K562 (cell line): ENCODE measurements at regions not wholly inside any gene's neighbourhood (a gene's known extent, or its start where the extent isn't known, plus 50 kb on each side); places are given as distances from the start of the nearest gene placed in this dataset.

Experiments
- ATAC-seq: fragments of 200-7000 bp; cut with Tn5 transposase; 3 replicates; pipeline ENCODE4 v1.9.1; 2020; ENCODE audit warnings: moderate library complexity
- BruUV-seq: library from RNA; stranded (reverse); fragments of 400-500 nt; replicated peaks from 2 replicates; lab custom pipeline; 2021; lab: Mats Ljungman, UMichigan
- CTCF ChIA-PET: fragments of 300-600 bp; formaldehyde crosslinking; extraction: SDS; loops from one replicate; lab custom pipeline; 2021; ENCODE audit warnings: low intra/inter-chr PET ratio; lab: Yijun Ruan, JAX
- POLR2A ChIA-PET: fragments of 300-600, 350-650 bp; sonication (Branson Sonifier 250); formaldehyde crosslinking; extraction: SDS; loops from one replicate; lab custom pipeline; 2021; ENCODE audit warnings: antibody characterized with exemption, inconsistent platforms; lab: Yijun Ruan, JAX
- DNase-seq, 4 experiments: peaks; one replicate each; pipeline versions ENCODE4 v3.0.0 to v3.0.0-alpha.2; 2011 to 2018; ENCODE audit warnings: low spot score in 3 of 4, mixed read lengths in 3 of 4; ENCODE audit errors: extremely low read depth in 1 of 4
- FAIRE-seq: peaks from 2 replicates; lab custom pipeline; 2011; peaks lifted over from hg19 to GRCh38; lab: Jason Lieb, UNC
- H2AFZ ChIP-seq: 2 replicates; pipeline ENCODE4 v1.6.0; 2011; ENCODE audit warnings: low read depth, low read length, control low read depth, inconsistent platforms
- H3K27ac ChIP-seq: fragments of 200-600 bp; 3 replicates; pipeline ENCODE4 v1.8.0; 2011; ENCODE audit warnings: low read depth, mild to moderate bottlenecking, control low read depth, inconsistent platforms, low read length, moderate library complexity, mixed read lengths; ENCODE audit errors: extremely low read depth
- H3K27me3 ChIP-seq, 2 experiments: fragments of 300-600 bp in 1 of 2; 2 replicates in 1 of 2; 3 replicates in 1 of 2; pipeline versions ENCODE4 v1.6.0 to v1.8.0; 2011; ENCODE audit warnings: inconsistent platforms in 2 of 2, low read length in 2 of 2, mild to moderate bottlenecking in 1 of 2, mixed read lengths in 1 of 2, moderate library complexity in 1 of 2; ENCODE audit not compliant: control insufficient read depth in 2 of 2, insufficient read depth in 2 of 2
- H3K36me3 ChIP-seq: fragments of 300-600 bp; 3 replicates; pipeline ENCODE4 v1.8.0; 2011; ENCODE audit warnings: mild to moderate bottlenecking, low read length, inconsistent platforms; ENCODE audit not compliant: control insufficient read depth, insufficient read depth
- H3K4me1 ChIP-seq, 2 experiments: fragments of 200-600 bp in 1 of 2; replicated peaks in 1 of 2; 2 replicates in 1 of 2; 3 replicates in 1 of 2; pipeline versions ENCODE4 v1.5.1 to v1.8.0; 2011; ENCODE audit warnings: inconsistent platforms in 2 of 2, low read length in 2 of 2, mild to moderate bottlenecking in 1 of 2, mixed read lengths in 1 of 2, moderate library complexity in 1 of 2; ENCODE audit not compliant: control insufficient read depth in 2 of 2, insufficient read depth in 2 of 2
- H3K4me2 ChIP-seq: 2 replicates; pipeline ENCODE4 v1.6.1; 2011; ENCODE audit warnings: low read length, control low read depth, inconsistent platforms, mixed read lengths; ENCODE audit not compliant: insufficient read depth
- H3K4me3 ChIP-seq: fragments of 200-600 bp; sonication (generic), shearing (Covaris generic); 2 replicates; pipeline ENCODE4 v1.5.1; 2016; ENCODE audit warnings: control low read depth, inconsistent platforms
- H3K79me2 ChIP-seq: fragments of 200-600 bp; 3 replicates; pipeline ENCODE4 v1.8.0; 2011; ENCODE audit warnings: low read length, inconsistent platforms; ENCODE audit not compliant: control insufficient read depth, insufficient read depth
- H3K9ac ChIP-seq, 2 experiments: 2 replicates each; pipeline versions ENCODE4 v1.6.0 to v1.6.1; 2011; ENCODE audit warnings: low read depth in 2 of 2, low read length in 2 of 2, control low read depth in 1 of 2, inconsistent platforms in 1 of 2, mild to moderate bottlenecking in 1 of 2, mixed read lengths in 1 of 2; ENCODE audit not compliant: insufficient read depth in 1 of 2
- H3K9me1 ChIP-seq: one replicate; pipeline ENCODE4 v1.6.0; 2011; ENCODE audit warnings: inconsistent platforms, mild to moderate bottlenecking, low read length, moderate library complexity; ENCODE audit not compliant: control insufficient read depth, insufficient read depth
- H3K9me3 ChIP-seq: replicated peaks from 2 replicates; pipeline ENCODE4 v1.5.1; 2011; ENCODE audit warnings: low read depth, low read length, inconsistent platforms; ENCODE audit not compliant: control insufficient read depth, insufficient read depth
- H4K20me1 ChIP-seq: replicated peaks from 2 replicates; pipeline ENCODE4 v1.6.1; 2011; ENCODE audit warnings: low read length, inconsistent platforms, mixed read lengths; ENCODE audit not compliant: control insufficient read depth, insufficient read depth
- EWSR1 ChIP-seq: fragments of 450-650 bp; IDR thresholded peaks from 2 replicates; pipeline ENCODE4 v1.6.1; 2018; ENCODE audit warnings: borderline replicate concordance, mild to moderate bottlenecking, low read depth, moderate library complexity; ENCODE audit not compliant: partially characterized antibody
- HCFC1 ChIP-seq: IDR thresholded peaks from 2 replicates; pipeline ENCODE4 v1.6.1; 2012; ENCODE audit warnings: low read depth, low read length, improper control_type of control experiment
- NFRKB ChIP-seq: fragments of 450-650 bp; IDR thresholded peaks from 2 replicates; pipeline ENCODE4 v1.6.1; 2016; ENCODE audit warnings: low read depth
- POLR2G ChIP-seq: fragments of 200-400 bp; formaldehyde crosslinking; IDR thresholded peaks from 2 replicates; pipeline ENCODE4 v1.6.1; 2017; ENCODE audit warnings: low read depth, mild to moderate bottlenecking, antibody characterized with exemption, low read length, moderate library complexity
- RBM22 ChIP-seq: fragments of 200-400 bp; formaldehyde crosslinking; IDR thresholded peaks from 2 replicates; pipeline ENCODE4 v1.6.1; 2018; ENCODE audit warnings: low read length, low read depth; ENCODE audit not compliant: poor library complexity, severe bottlenecking
- SAP30 ChIP-seq: fragments of 200-600 bp; sonication (generic); IDR thresholded peaks from 2 replicates; pipeline ENCODE4 v1.6.1; 2012; ENCODE audit warnings: borderline replicate concordance, low read depth, mild to moderate bottlenecking, moderate library complexity, low read length, control low read depth, inconsistent platforms; ENCODE audit not compliant: insufficient read depth, poor library complexity, severe bottlenecking
- SMAD2 ChIP-seq: fragments of 150-350 bp; IDR thresholded peaks from 2 replicates; pipeline ENCODE4 v1.6.1; 2014; ENCODE audit warnings: low read depth, mild to moderate bottlenecking, low read length
- TEAD1 ChIP-seq, 2 experiments: fragments of 450-650 bp in 1 of 2; sonication (generic) in 1 of 2; formaldehyde crosslinking; IDR thresholded peaks; 2 replicates each; pipeline versions ENCODE4 v1.4.0 to v1.8.0; 2020 to 2022; ENCODE audit warnings: mild to moderate bottlenecking in 2 of 2, missing genetic modification reagents in 1 of 2
- TOE1 ChIP-seq, 2 experiments: fragments of 450-650 bp in 1 of 2; sonication (generic) in 1 of 2; formaldehyde crosslinking in 1 of 2; IDR thresholded peaks; 2 replicates each; pipeline versions ENCODE4 v1.7.1 to v1.8.0; 2016 to 2022; ENCODE audit warnings: borderline replicate concordance in 2 of 2, mild to moderate bottlenecking in 2 of 2, antibody characterized with exemption in 1 of 2, inconsistent platforms in 1 of 2, low read depth in 1 of 2, missing genetic modification reagents in 1 of 2, moderate library complexity in 1 of 2
- ZNF318 ChIP-seq, 2 experiments: fragments of 450-650 bp; IDR thresholded peaks; 2 replicates each; pipeline ENCODE4 v1.6.1; 2016; ENCODE audit warnings: mild to moderate bottlenecking in 2 of 2, borderline replicate concordance in 1 of 2, low read depth in 1 of 2, moderate library complexity in 1 of 2
- WGBS: fragments of 100-300 bp; shearing (Covaris generic); methylation state at CpG from one replicate; pipeline ENCODE4 v1.1.6; 2016; ENCODE audit warnings: low coverage, mixed read lengths; ENCODE audit not compliant: insufficient coverage; ENCODE audit errors: missing lambda C conversion rate; 5-methylcytosine and 5-hydroxymethylcytosine counted together
- in situ Hi-C: fragments of 300-500 bp; cut with MboI; formaldehyde crosslinking; loops from 4 replicates; pipeline ENCODE4 v1.15.0; 2018; ENCODE audit warnings: inconsistent platforms, mixed read lengths
- intact Hi-C: fragments of 100-400 bp; cut with micrococcal nuclease; formaldehyde crosslinking; loops from 2 replicates; pipeline ENCODE4 v1.14.2; 2022

- no peaks in the 10 kb centered on the region for H3K9me3 ChIP-seq
- no peak overlapping the region for H3K4me3 ChIP-seq
- ATAC-seq (peak; percentile 7; the same call in 2 of the 3 replicates), DNase-seq (no peak), FAIRE-seq (no peak)
- no peak overlapping the region for H3K27ac ChIP-seq
- no peaks in the 10 kb centered on the region for H3K27me3 ChIP-seq
- intact Hi-C loops (no loop called here), in situ Hi-C loops (no loop called here)
- H3K4me2 ChIP-seq, result no peak overlapping the region
- ChIA-PET CTCF (no interaction called here), POLR2A (interaction anchor here (0.7 to 1.3 kb wide), 4 partner anchors 10 to 188 kb away, joined by 3 to 5 read pairs (median 4); no protein-coding TSS in a partner anchor)
- H4K20me1 ChIP-seq, result peaks cover 3% of the 10 kb centered on the region; the same call in 1 of the 2 replicates
- H3K9ac ChIP-seq, result no peak overlapping the region; a peak in 1 of 4 replicates
- H3K79me2 ChIP-seq, result no peaks in the 10 kb centered on the region
- no peaks in the 10 kb centered on the region for H3K9me1 ChIP-seq
- peaks cover 61% of the 10 kb centered on the region for H3K36me3 ChIP-seq
- no TSS peak for BruUV-seq
- 43% methylated on average over 10 of the region's 10 CpGs for WGBS
- H2AFZ ChIP-seq, result no peak overlapping the region
- peaks cover 0 to 9% of the 10 kb centered on the region in 2 experiments; a peak in 4 of 5 replicates for H3K4me1 ChIP-seq
- no peak for TF ChIP-seq TOE1 (IDR thresholded peaks at IDR 0.05; ENCODE audit: borderline replicate concordance)
- TF ChIP-seq TOE1 (CRISPR knock-in tag; IDR thresholded peaks at IDR 0.05; ENCODE audit: borderline replicate concordance, low read depth), result no peak
- no peak for TF ChIP-seq SAP30
- TF ChIP-seq ZNF318 (IDR thresholded peaks at IDR 0.05; ENCODE audit: borderline replicate concordance in 1 of 2, low read depth in 1 of 2), result no peak
- peak; percentile 32 for TF ChIP-seq RBM22
- TF ChIP-seq TEAD1 (CRISPR knock-in tag; IDR thresholded peaks at IDR 0.05), result no peak
- no peak for TF ChIP-seq HCFC1
- no peak for TF ChIP-seq SMAD2
- 0 out of 2 replicates have a peak, but pooled peaks have one; percentile 37 for TF ChIP-seq POLR2G
- no peak for TF ChIP-seq NFRKB
- TF ChIP-seq EWSR1, result no peak
Observed at GRCh38 chr19:28427376-28428083, 785.4 kb downstream of the UQCRFS1 start.
